SK-N-SH treated with all-trans-retinoic acid at 6 μM for 48 hours (cell line): ENCODE measurements at regions not wholly inside any gene's neighbourhood (a gene's known extent, or its start where the extent isn't known, plus 50 kb on each side); places are given as distances from the start of the nearest gene placed in this dataset.

Source experiments
- BACH2 ChIP-seq: fragments of 250-450 bp; sonication (Bioruptor Pico); IDR thresholded peaks from 2 replicates; pipeline ENCODE4 v1.9.0; 2021; ENCODE audit warnings: mild to moderate bottlenecking, borderline replicate concordance
- ISL1 ChIP-seq: fragments of 250-450 bp; sonication (Bioruptor Pico); IDR thresholded peaks from 2 replicates; pipeline ENCODE4 v2.1.2; 2022; ENCODE audit warnings: mild to moderate bottlenecking, moderate library complexity
- PATZ1 ChIP-seq: fragments of 250-450 bp; sonication (Bioruptor Pico); IDR thresholded peaks from 2 replicates; pipeline ENCODE4 v1.8.0; 2020; ENCODE audit warnings: mild to moderate bottlenecking, moderate library complexity, borderline replicate concordance
- POU6F1 ChIP-seq: fragments of 250-450 bp; sonication (Bioruptor Pico); IDR thresholded peaks from 2 replicates; pipeline ENCODE4 v1.8.0; 2021; ENCODE audit warnings: low read depth, mild to moderate bottlenecking, moderate library complexity, borderline replicate concordance
- TOX ChIP-seq: fragments of 250-450 bp; sonication (Bioruptor Pico); IDR thresholded peaks from 2 replicates; pipeline ENCODE4 v1.8.0; 2021; ENCODE audit warnings: mild to moderate bottlenecking, moderate library complexity, borderline replicate concordance
- ZC3H10 ChIP-seq: fragments of 250-450 bp; sonication (Bioruptor Pico); IDR thresholded peaks from 2 replicates; pipeline ENCODE4 v1.5.1; 2021; ENCODE audit warnings: mild to moderate bottlenecking, moderate library complexity
- ZFP30 ChIP-seq: fragments of 450-650 bp; formaldehyde crosslinking; IDR thresholded peaks from 2 replicates; pipeline ENCODE4 v1.5.0; 2022; ENCODE audit warnings: mild to moderate bottlenecking, moderate library complexity
- ZNF70 ChIP-seq: fragments of 450-650 bp; formaldehyde crosslinking; IDR thresholded peaks from 2 replicates; pipeline ENCODE4 v1.5.0; 2020; ENCODE audit warnings: mild to moderate bottlenecking, moderate library complexity
- TF ChIP-seq, protein P1 (sequence below): fragments of 250-450 bp; sonication (Bioruptor Pico); IDR thresholded peaks from 2 replicates; pipeline ENCODE4 v1.5.1; 2020; ENCODE audit warnings: low read depth, mild to moderate bottlenecking, moderate library complexity

- no peak for TF ChIP-seq ZNF70 (CRISPR knock-in tag)
- TF ChIP-seq PATZ1 (CRISPR knock-in tag) = no peak
- TF ChIP-seq ISL1 (CRISPR knock-in tag) = no peak
- no peak for TF ChIP-seq ZC3H10 (CRISPR knock-in tag)
- TF ChIP-seq TOX = no peak
- no peak for TF ChIP-seq BACH2 (CRISPR knock-in tag)
- TF ChIP-seq, protein P1, sequence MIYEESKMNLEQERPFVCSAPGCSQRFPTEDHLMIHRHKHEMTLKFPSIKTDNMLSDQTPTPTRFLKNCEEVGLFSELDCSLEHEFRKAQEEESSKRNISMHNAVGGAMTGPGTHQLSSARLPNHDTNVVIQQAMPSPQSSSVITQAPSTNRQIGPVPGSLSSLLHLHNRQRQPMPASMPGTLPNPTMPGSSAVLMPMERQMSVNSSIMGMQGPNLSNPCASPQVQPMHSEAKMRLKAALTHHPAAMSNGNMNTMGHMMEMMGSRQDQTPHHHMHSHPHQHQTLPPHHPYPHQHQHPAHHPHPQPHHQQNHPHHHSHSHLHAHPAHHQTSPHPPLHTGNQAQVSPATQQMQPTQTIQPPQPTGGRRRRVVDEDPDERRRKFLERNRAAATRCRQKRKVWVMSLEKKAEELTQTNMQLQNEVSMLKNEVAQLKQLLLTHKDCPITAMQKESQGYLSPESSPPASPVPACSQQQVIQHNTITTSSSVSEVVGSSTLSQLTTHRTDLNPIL = no peak
- no peak for TF ChIP-seq ZFP30
- TF ChIP-seq POU6F1 (CRISPR knock-in tag) = no peak
Measured at GRCh38 chr16:27649021-27649420, 99.1 kb downstream of the KATNIP start.
